HG02623 (cell line): ENCODE measurements at regions not wholly inside any gene's neighbourhood (a gene's known extent, or its start where the extent isn't known, plus 50 kb on each side); places are given as distances from the start of the nearest gene placed in this dataset.

Experiments
- ATAC-seq: cut with Tn5 transposase; IDR thresholded peaks from one replicate; pipeline ENCODE4 v1.9.1; 2021; ENCODE audit warnings: moderate library complexity; ENCODE audit not compliant: unreplicated experiment

DNA sequence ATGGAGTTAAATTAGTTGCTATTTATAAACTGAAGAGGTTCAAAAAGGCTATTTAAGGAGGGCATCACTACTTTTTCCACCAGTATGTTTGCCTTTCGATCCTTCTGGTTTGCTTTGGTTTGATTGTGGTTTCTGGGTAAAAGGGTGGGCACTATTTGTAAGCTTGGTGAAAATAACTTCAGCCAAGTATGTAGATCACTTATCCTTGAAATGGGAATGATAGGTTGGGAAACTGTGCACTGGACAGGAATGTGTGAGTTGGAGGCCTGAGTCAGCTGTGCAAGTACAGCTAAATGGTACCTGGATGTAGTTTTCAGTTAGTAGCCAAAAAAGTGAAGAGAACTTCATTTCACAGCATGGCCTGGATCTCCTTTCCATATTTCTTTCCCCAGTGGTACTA is 466.2 kb downstream of the ENC1 start:
- no peak for ATAC-seq

DNA sequence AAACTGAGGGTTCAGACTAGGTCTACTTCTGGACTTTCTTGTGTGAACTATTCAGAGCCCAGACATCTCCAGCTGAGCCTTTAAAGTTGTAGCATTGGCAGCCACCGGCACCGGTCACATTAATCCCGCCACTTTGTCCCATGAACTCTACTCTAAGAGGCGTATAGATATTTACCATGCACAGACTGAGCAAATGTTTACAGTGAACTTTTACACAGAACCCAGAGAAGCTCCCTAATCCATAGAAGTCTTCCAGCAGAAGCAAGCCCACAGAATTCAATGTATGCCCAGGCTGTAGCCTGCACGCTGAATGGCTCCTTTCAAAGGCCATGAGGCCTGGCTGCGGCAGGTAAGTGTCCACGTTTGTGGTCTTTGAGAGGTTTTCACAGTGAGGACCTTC is 466.9 kb downstream of the ENC1 start:
- no peak for ATAC-seq

DNA sequence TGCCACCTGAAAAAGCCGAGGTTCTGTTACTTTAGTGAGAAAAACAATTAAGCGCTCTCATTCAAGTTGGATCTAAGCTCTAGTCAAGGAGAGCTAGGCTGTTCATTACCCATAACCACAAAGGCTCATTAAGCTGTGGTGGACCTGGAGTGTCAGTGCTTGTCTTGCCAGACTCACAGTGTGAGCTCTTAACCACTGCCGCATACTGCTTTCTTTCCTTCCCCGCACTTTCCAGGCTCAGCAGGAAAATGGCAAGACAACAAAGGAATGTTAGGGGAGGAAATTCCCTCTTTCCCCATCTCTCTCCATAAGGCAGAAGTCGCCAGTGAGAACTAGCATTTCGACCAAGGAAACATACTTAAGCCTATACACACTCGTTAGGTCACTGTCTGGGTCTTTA is 467.3 kb downstream of the ENC1 start:
- no peak for ATAC-seq

DNA sequence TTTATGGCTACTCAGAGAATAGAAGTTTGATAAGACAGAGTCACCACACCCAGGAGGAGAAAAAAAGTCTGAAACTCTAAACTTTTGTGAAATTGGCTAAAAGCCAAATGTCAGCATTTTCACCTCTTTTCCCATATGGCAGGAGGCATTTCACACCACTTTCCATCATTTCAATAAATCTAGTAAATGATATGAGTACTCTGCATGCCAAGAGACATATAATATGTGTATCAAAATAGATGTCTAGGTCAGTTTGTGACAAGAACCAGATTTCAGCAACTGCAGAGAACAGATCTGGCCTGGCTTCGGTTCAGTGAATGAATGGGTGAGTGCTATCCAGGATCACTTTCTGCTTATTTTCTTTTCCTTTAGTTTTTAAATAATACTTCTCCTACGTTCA is 470.8 kb downstream of the ENC1 start:
- ATAC-seq = no peak

DNA sequence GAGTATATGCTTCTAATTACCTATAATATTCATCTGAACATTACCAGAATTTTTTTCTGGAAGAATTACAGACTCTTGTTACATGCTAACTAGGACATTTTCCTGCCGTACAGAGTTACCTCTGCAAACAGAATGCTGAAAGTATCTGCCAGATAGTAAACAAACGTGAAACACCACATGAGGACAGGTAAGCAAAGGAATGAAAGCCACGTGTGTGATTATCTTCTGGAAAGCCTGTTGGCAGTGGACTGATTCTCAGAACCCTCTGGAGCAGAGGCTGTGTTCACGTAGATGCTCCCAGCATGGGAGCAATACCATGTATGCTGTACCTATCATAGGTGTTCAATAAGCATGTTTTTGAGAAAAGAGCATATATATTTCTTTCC is 472.6 kb downstream of the ENC1 start:
- no peak for ATAC-seq

DNA sequence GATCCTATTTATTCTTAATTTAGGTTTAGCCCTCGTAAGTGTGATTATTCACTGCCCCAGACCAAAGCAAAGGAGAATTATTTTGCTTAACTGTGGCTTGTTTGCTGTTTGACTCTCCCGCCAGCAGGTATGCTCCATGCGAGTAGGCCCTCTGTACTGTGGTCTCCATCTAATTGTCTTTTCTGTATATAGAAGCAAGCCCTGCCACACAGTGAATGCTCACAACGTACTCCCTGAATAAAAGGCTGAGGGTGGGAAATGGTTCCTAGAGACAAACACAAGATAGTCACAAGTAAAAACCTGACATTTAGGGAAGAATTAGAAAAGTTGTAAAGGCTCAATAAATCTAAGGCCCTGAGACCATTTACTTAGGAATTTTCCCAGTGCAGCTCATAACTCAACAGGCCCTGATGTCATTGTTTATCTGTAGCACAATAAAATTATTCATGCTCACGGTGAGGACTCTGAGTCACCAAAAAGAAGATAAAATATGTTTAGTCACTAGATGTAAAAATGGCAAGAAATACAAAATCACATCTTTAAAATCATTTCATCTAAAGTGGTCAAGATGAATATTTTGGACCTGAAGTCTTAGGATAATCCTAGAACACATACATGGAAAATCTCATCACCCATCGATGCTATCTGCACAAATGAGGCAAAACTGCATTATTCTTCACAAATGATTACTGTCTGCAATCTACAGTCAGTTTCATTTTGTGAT is 473.2 kb downstream of the ENC1 start:
- no peak for ATAC-seq

DNA sequence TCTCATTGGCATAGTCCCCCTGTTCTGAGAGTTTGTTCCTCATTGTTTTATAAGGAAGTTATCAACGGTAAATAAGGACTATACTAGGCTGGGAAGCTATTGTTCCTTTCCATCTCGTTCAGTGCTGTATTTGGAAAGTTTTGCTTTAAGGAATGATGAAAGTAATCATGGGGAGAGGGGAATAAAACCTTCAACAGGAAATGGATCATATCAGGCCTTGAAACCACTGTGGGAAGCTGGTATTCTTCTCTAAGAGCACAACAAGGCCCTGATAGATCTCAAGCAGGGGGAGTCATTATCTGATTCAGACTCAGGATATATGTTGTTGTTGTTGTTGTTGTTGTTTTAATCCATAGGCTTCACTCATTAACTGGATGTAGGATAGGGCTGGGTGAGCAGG is 474.5 kb downstream of the ENC1 start:
- ATAC-seq = no peak

DNA sequence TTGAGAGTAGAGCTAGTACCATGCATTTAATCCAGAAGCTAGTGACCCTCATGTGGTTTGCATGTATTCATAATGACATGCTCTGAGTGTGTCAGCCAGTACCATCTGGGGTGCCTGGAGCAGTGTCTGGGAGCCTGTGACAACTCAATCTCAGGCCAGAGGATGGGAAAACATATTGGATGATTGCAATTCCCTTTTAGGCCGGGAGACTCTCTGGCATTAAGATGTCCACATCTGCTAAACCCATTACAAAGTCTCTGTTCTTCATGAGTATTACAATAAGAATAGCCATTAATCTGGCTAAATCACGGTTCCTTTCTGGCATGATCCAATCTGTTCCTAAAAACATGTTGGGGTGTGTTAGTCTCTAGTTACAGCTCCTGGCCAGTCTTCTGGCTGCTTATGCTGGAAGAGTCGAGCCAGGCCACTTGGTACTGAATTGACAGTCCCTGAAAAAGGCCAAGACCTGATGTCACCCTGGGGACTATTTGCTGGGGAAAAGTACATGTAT is 475.7 kb downstream of the ENC1 start:
- no peak for ATAC-seq

DNA sequence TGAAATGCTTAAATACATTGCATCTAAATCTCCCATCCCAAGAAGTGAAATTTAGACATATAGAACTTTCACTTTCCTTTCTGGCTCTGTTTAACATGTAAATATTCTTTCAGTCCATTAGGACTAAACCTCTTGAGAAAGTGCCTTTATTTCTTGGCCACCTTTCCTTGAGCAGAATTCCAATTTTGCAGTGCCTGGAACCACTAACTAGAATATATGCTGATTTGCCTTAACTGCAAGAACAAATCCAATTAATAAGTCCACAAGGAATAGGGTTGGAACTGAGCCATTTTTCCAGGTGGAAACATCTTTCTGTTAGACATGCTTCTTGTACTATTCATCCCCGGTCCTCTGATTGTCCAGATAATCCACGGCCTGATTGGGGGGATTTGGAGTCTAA is 478.0 kb downstream of the ENC1 start:
- no peak for ATAC-seq

DNA sequence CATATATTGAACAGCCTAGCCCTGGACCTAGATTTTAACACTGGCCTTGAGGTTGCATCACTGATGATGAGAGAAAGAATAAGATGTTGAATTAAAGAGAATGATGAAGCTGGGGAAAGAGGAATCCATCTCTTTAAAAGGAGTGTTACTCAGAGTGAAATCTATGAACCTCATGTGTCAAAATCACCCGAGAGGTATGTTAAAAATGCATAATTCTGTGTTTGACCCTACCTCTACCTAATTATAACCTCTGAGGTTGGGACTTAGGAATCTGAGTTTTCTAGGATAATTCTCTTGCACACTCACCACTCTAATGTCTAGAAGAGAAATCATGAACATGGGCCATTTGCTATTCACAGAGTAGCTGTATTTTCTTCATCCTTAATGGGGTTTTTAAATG is 479.4 kb downstream of the ENC1 start:
- ATAC-seq = no peak

DNA sequence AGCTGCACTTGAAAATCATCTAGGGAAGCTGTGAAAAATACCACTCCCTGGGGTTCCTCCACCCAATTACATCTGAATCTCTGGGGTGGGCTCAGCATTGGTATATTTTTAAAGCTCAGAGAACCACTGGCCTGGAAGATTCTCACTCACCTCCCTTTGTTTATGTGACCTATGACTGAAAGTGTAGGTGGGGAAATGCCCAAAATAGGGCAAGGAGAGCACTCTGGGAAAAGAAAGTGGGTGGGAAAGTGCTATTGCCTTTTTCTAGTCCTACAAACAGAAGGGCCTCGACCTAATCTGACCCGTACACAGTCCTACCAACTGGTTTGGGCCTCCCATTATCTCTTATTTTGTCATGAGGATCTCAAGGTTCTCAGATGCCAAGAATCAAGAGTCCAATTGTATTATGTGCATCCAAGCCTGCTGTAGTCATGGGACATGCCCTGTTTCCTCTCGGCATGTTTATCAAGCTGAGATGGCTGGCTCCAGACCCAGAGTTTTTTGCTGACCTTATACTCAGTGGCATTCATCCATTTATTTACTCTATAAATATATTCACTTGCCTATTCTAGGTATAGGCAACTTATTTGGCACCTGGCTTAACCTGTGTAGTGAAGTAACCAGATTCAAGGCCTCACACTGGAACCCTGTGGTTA is 483.7 kb downstream of the ENC1 start:
- no peak for ATAC-seq

DNA sequence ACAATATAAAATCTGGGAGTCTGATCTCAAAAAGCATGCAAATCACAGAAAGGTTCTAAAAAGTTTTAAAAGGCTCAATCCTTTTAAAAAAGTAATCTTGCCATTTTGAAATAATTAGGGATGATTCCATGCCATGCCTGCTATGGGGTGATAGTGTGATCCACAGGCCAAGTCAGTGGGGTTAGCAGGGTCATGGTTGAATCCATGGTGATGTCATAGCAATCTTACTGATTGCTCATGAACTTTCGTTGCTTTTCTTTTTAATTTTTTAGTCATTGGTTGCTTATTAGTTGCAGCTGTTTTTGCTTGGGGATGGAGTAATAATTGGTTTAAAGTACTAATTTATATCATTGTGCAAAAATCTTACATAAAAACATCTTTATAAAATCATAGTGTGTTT is 485.0 kb downstream of the ENC1 start:
- no peak for ATAC-seq

DNA sequence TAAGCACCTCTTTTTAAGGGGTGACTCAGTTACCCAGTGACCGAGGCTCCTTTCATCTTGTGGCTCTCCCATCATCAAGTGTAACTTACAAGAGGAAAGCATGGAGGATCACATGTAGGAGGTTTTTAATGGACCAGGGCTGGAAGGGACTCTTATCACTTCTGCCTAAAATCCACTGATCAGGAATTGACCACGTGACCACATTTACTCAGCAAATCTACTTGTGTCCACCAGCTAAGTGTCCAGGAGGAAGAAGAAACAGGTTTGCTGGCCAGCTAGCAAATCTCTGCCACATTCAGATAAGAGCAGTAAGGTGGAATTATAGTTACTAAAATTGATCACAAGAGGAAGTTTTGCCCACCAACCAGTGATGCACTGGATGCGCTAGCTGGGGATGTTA is 486.0 kb downstream of the ENC1 start:
- no peak for ATAC-seq

DNA sequence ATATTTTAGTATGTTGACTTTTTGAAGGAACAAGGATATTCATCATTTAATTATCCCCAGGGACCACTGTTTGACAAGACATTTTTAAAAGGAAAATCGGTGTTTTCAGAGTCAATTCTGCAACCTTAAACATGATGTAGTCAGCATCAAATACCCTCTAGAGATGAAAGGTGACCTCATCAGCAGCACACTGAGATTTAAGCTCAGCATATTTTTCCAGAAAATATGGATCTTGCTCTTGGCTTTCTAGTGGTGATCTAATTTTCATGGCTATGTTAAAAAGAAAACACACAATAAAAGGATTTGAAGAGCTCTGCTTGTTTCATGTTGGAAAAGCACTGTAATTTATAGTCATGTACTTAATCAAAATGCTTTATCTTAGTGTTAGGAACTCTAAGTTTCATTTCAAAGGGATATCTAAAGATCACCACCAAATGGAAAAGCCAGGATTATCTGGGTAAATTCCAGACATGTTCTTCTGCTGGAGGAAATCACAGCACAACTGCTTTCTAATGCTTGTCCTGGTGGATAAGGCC is 487.2 kb downstream of the ENC1 start:
- no peak for ATAC-seq

DNA sequence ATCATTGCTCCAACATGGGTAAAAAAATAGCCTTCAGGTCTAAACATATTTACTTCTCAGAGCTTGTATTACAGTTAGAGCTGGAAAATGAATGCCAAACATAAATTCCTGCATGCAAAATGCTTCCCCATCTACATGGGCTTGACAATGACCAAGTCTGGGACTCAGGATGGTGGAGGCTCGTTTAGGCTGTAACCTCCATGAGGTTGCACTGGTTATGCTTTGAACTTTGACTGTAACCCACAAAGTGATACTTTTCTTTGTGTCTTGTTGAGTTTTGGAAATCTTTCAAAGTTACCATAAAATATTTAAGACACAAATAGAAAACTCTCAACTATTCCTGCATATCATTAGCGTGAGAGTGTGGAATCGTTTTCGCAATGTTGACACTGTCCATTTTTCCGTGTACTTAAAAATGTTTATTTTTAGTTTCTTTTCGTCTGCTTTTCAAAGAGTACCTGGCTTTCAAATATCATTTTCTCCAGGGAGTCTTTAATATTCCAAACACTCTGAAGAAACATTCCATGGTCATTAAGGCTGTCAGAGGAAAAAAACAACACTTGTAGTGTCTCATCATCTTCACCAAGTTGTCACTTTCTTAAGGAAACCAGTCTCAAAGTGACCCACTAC is 487.8 kb downstream of the ENC1 start:
- ATAC-seq = no peak

DNA sequence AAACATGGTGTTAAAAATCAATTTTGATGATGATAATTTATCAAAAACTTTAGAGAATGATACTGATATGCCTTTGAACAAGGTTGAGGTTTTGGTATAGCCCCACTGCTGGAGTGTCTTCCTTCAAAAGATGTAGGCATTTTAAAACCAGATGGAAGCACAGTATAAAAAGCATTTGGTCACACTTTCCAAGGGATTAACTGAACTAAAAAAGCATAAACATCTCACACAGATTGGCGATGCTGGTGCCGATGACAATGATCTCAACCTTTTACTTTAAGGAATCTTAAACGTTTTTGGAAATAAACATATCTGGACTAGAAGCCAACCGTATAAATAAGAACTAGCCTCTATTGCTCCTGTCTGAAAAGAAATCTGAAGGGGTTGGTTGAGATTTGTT is 488.4 kb downstream of the ENC1 start:
- no peak for ATAC-seq

DNA sequence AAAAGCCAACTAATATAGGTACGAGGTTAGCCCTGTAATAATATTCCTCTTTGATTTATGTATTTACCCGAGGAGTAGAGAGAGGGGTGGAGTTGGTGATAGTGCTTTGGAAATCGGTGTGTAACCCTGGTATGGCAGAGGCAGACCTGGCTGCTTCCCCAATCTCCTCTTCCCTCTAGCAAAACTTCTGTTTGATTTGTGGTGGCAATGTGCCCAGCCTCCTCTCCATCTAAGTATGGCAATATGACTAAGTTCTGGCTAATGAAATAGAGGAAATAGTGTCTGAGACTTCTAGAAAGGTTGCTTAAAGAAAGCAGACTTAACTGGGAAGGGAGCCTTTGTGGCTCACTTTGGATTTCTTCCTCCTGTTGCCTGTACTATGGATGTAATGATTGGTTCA is 491.1 kb downstream of the ENC1 start:
- ATAC-seq = no peak

DNA sequence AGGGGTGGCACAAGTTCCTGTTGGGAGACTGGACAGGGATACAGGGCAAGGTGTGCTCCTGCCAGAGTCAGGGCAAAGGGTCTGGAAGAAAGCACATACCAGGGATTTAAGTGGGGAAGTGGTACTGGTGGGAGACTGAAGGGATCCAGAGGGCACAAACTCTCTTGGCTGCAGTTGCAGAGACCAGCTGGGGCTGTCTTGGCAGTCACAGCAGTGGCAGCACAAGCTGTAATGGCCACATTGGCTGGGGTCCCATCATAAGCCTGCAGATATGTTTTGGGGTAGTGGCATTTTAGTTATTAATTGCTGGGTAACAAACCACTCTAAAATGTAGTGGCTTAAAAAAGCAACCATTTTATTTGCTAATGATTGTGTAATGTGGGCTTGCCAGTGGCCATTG is 492.2 kb downstream of the ENC1 start:
- no peak for ATAC-seq

DNA sequence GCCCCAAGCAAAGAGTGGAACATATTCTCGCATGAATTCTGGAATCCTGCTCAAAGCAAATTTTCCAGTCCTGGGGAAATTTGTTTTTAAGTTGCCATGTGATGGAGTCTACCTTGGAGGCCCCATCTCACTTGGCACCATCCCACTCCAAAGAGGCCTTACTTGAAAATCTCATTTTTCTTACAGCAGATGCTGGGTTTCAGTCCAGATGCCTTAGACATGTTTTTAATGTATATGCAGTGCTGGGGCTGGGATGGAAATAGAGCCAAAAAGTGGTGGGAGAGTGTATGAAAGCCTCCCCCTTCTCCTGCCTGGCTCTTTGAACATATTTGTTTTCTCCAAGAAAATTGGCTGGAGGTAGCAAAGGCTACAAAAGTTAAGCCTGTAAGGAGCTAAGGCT is 493.7 kb downstream of the ENC1 start:
- no peak for ATAC-seq

DNA sequence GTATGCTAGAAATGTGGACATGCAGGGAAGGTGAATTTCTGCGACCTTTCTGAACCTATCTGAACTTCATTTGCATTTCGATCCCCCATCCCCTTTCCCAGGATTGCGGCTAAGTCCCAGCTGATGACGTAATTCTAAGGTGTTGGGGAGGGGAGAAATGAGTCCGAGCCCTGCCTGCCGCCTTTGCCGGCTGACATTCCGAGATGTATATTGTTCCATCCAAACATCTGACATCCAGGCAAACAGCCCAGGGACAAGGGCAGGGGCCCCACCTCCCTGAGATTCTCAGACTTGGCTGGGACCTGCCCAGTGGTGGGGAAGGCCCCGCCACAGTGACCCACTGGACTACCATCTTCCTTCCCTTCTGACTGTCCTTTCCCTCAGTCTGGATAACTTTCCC is 494.6 kb downstream of the ENC1 start:
- no peak for ATAC-seq

DNA sequence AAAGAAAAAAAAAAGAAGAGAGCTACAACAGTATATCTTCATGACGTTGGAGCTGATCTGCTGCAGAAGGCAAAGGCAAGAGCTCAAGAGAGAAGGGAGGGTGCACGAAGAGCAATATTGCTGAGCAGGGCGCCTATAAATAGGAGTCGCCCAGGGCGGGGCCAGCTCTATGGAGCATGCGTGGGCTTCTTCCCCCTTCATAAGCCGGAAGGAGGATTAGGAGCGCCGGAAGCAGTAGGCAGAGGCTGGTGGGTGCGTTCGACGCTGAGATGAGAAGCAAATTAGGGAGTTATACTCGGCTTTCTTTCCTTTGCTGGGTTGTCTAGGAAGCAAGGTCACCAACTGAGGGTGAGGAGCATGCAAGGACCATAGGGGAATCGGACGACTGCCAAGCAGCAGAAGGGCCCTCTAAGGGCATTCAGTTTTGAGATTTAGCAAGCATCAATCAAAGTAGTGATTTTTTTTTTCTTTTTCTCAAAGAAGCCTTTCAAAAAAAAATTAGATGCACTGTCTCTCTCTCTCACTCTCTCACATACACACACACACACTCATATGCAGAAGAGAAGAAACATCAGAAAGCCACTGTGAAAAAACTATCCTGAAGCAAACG is 496.7 kb downstream of the ENC1 start:
- no peak for ATAC-seq

DNA sequence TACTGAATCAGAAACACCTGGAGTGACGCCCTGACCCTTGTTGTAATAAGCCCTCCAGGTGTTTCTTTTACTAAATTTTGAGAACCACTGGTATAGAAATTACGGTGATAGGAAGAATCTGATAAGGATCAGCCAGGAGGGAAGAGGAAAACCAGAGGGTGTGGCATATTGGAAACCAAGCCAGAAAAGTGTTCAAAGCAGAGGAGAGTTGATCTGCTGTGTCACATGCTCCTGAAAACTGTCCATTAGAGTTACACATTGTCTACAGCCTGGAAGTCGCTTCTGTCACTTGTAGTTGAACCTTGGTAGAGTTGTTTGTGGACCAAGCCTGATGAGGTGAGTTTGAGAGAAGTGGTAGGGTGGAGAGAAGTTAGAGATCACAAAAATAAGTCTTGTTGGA is 497.4 kb downstream of the ENC1 start:
- ATAC-seq = no peak
